IPS-18c (cell line): ENCODE measurements at regions not wholly inside any gene's neighbourhood (a gene's known extent, or its start where the extent isn't known, plus 50 kb on each side); places are given as distances from the start of the nearest gene placed in this dataset.

Source experiments
- H3K4me3 ChIP-seq: 2 replicates; pipeline ENCODE4 v1.7.0; 2013; ENCODE audit warnings: low read depth, mild to moderate bottlenecking, low read length, moderate library complexity; ENCODE audit not compliant: insufficient read depth
- H3K9me3 ChIP-seq: one replicate; pipeline ENCODE4 v1.6.1; 2013; ENCODE audit warnings: mild to moderate bottlenecking, low read length, moderate library complexity; ENCODE audit not compliant: control insufficient read depth, insufficient read depth

DNA sequence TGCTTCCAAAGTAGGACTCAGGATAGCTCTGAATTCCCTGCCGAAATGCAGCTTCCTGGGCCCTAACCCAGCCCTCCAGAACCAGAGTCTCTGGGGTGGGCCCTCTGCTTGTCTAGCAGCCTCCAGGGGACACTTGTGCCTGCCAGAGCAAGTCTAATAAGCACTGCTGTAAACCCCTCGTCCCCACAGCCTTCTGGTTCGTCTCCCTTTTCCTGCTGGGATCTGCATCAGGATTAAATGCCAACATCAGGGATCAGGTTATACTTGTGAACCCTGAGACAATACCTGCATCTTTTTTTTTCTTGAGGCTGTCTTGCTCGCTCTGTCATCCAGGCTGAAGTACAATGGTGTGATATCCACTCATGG lies 282.0 kb downstream of the SEC14L1 start:
- Histone ChIP-seq H3K4me3 (no peak overlapping the region), H3K9me3 (no peaks in the 10 kb centered on the region)

DNA sequence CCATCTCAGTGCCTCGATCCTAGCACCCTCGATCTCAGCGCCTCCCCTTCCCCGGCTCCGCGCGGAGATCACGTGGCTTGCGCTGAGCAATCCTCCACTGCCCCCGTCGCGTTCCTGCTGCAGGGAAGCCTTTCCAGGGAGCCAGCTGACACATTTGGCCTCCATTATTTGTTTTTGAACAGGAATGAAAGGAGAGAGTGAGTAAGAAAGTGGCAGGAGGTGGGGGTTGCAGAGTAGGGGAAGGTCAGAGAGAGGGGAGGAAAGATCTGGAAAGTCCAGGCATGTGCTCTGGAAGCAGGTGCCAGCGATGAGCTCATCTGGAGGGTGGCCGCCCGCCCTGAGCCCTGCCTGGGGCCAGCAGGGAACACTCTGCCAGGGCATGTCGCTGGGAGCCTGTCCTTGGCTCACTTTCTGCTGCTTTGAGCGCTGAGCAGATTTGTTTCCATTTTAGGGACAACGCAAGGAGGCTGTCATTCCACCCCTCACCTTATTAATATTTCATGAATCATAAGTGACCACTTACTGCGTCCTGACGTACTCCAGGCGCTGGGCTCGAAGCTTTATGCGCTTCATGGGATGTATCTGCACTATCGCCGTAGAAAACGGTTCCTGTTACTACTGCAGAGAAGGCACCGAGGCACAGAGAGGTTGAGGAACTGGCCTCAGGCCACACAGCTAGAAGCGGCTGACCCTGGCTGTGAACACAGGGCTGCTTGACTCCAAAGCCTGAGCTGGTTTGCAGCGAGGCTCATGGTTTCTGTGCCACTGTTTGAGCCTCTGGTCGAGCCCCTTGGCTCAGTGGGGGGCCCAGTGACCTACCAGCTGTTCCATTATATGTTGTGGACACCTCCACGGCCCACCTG lies 283.1 kb downstream of the SEC14L1 start:
- H3K9me3 ChIP-seq: no peaks in the 10 kb centered on the region
- no peak overlapping the region for H3K4me3 ChIP-seq

- H3K4me3 ChIP-seq: no peak overlapping the region
These were observed 284.0 kb downstream of the SEC14L1 start for GRCh38 chr17:77424585-77425344.

GRCh38 chr17:77425348-77425747 lies 284.6 kb downstream of the SEC14L1 start:
- Histone ChIP-seq H3K9me3 (no peaks in the 10 kb centered on the region), H3K4me3 (no peak overlapping the region)

More at GRCh38 chr17:77424585-77425344, 284.0 kb downstream of the SEC14L1 start:
- H3K9me3 ChIP-seq: no peaks in the 10 kb centered on the region

- no peaks in the 10 kb centered on the region for H3K9me3 ChIP-seq
- no peak overlapping the region for H3K4me3 ChIP-seq
These were observed 285.2 kb downstream of the SEC14L1 start for GRCh38 chr17:77425791-77426641.

- no peak overlapping the region for H3K4me3 ChIP-seq
- H3K9me3 ChIP-seq: no peaks in the 10 kb centered on the region
These were observed 286.1 kb downstream of the SEC14L1 start for GRCh38 chr17:77426676-77427386.

GRCh38 chr17:77427391-77427991 lies 286.7 kb downstream of the SEC14L1 start:
- Histone ChIP-seq H3K9me3 (no peaks in the 10 kb centered on the region), H3K4me3 (no peak overlapping the region)

DNA sequence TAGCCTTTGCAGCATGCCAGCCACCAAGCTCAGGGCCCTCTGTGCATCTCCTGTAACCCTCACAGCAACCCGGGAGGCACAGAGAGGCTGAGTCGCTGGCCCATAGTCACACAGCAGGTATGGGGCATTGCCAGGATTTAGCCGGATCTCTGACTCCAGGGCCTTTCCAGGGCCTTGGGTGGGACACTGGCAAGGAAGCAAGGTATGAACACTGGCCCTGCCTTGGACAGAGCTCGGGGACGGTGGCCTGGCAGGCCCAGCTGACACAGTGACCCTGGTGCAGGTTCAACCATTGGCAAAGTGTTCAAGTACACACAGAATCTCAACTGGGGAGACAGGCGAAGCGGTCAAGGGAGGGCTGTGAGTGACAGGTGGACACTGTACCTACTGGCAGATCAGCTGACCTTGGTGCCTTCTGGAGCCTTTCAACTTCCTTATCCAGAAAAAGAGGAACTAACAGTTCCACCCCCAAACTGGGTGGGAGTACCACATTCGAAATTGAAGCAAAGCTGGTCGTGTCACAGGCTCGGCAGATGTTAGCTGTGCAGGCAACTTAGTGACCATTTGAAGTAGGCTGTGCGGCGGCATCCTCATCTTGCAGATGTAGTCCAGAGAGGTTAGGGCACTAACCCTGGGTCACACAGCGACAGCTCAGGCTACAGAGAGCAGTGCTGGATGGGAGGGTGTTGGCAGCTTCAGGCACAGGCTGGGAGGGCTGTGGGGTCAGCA lies 287.4 kb downstream of the SEC14L1 start:
- no peak overlapping the region for H3K4me3 ChIP-seq
- H3K9me3 ChIP-seq: no peaks in the 10 kb centered on the region

DNA sequence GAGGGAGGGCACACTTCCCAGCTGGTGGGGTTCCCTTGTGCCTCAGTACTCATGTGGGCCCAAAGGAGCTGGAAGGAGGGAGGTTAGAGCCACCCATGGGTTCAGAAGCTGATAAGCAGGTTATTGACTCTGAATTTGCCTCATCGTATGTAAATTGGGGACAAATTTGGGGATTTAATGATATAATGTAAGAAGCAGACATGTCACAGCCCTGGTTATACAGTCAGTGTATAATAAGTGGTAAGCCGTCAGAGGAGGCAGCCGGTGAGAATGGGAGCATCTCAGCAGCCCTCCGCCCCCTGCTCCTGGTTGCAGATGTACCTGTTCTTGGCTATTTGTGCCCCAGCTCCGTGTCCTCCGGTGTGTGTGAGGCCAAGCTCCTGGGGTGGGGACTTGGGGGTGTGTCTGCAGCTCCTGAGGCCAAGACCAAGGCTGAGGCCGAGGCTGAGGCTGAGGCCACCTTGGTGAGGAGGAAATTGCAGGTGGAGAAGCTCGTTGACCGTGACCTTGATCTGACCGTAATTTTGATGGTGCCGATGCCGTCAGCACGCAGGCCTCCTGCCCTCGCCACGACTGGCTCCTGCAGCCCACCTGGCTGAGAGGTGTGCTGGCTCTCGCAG lies 288.1 kb downstream of the SEC14L1 start:
- Histone ChIP-seq H3K4me3 (no peak overlapping the region), H3K9me3 (no peaks in the 10 kb centered on the region)

- H3K9me3 ChIP-seq: no peaks in the 10 kb centered on the region
These were observed 288.7 kb downstream of the SEC14L1 start for GRCh38 chr17:77429369-77429968.

GRCh38 chr17:77429969-77430752 lies 289.4 kb downstream of the SEC14L1 start:
- Histone ChIP-seq H3K9me3 (no peaks in the 10 kb centered on the region), H3K4me3 (no peak overlapping the region)

More at GRCh38 chr17:77429369-77429968, 288.7 kb downstream of the SEC14L1 start:
- H3K4me3 ChIP-seq: no peak overlapping the region

GRCh38 chr17:77432034-77432661 lies 291.4 kb downstream of the SEC14L1 start:
- no peak overlapping the region for H3K4me3 ChIP-seq
- no peaks in the 10 kb centered on the region for H3K9me3 ChIP-seq

DNA sequence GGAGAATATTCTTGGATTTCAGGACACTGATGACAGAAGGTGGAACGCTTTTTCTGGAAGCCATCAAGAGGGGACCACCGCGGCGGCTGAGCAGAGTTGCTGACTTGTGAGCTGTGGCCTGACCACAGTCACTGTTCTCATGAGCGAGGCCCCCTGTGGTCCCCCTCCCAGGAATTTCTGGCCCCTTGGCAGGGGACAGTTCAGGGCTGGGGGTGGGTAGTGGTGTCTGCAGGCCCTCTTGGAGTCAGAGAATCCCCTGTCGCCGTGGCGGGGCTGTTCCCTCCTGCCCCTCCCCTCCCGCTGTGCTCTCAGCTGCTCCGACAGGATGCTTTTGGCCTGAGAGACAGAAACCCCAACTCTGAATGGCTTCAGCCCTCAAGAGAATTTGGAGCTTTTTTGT lies 292.0 kb downstream of the SEC14L1 start:
- no peak overlapping the region for H3K4me3 ChIP-seq
- no peaks in the 10 kb centered on the region for H3K9me3 ChIP-seq

DNA sequence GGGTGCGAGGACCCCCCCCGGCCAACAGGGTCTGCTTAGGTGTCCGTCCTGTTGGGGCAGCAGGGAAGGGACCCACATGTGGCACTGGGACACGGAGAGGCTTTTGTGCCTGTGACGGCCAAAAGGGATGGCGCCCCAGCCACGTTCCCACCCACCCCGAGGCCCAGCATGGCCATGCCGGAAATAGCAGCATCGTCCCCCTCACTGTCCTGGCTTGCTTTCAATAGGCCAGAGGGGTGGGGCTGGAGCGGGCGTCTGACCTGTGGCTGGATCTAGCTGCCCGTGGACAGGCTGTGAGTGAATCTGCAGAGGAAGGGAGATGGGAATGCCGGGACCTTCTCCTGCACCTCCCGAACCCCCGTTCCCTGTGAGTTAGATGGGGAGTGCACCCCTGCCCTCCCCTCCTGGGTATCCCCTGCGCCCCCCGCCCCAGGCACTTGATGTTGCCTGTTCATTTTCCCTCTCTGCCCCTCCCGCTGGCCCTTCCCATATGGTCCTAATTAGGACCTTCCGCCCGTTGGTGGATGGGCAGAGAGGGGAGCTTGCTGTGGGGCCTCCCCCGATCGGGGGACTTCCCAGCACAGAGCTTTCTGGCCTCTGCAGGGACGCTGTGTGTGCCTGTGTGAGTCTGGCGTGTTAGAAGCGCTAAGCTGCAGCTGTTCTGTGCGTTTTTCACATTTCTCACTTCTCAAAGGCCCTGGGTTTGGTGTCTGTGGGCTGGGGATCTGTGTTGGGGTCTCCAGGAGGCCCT lies 292.8 kb downstream of the SEC14L1 start:
- Histone ChIP-seq H3K4me3 (no peak overlapping the region), H3K9me3 (no peaks in the 10 kb centered on the region)
